PC-9 (cell line): ENCODE measurements at regions not wholly inside any gene's neighbourhood (a gene's known extent, or its start where the extent isn't known, plus 50 kb on each side); places are given as distances from the start of the nearest gene placed in this dataset.

Experiments
- BruUV-seq: library from RNA; stranded (reverse); fragments of 400-500 nt; replicated peaks from 2 replicates; lab custom pipeline; 2021; lab: Mats Ljungman, UMichigan
- CTCF ChIA-PET: fragments of 300-600 bp; sonication (Branson Sonifier 250); formaldehyde crosslinking; loops from one replicate; lab custom pipeline; 2022; ENCODE audit warnings: antibody characterized with exemption; lab: Charles Lee
- POLR2A ChIA-PET: fragments of 300-600 bp; sonication (Branson Sonifier 250); formaldehyde crosslinking; loops from one replicate; lab custom pipeline; 2022; ENCODE audit warnings: antibody characterized with exemption; ENCODE audit not compliant: unreplicated experiment; lab: Charles Lee
- DNase-seq, 2 experiments: peaks; one replicate each; pipeline versions ENCODE4 v3.0.0 to v3.0.0-alpha.2; 2015 to 2022; ENCODE audit warnings: mixed read lengths in 1 of 2
- H2AFZ ChIP-seq: fragments of 200-600 bp; sonication (generic); 2 replicates; pipeline ENCODE4 v1.8.1; 2017; ENCODE audit warnings: antibody characterized with exemption
- H3F3A ChIP-seq: fragments of 200-600 bp; sonication (generic); 2 replicates; pipeline ENCODE4 v1.8.1; 2017; ENCODE audit warnings: antibody characterized with exemption, mild to moderate bottlenecking, low read depth; ENCODE audit not compliant: insufficient read depth
- H3K27ac ChIP-seq: fragments of 200-600 bp; sonication (generic); 2 replicates; pipeline ENCODE4 v1.6.1; 2016; ENCODE audit warnings: mixed run types
- H3K27me3 ChIP-seq: fragments of 200-600 bp; sonication (generic); 2 replicates; pipeline ENCODE4 v1.6.1; 2016; ENCODE audit warnings: low read depth, mixed run types; ENCODE audit not compliant: insufficient read depth
- H3K36me3 ChIP-seq: fragments of 200-600 bp; sonication (generic); 2 replicates; pipeline ENCODE4 v1.6.1; 2016; ENCODE audit warnings: low read depth, mixed run types
- H3K4me1 ChIP-seq: fragments of 200-600 bp; sonication (generic); replicated peaks from 2 replicates; pipeline ENCODE4 v1.6.1; 2016; ENCODE audit warnings: mixed run types; ENCODE audit not compliant: insufficient read depth
- H3K4me2 ChIP-seq: fragments of 200-600 bp; sonication (generic); 2 replicates; pipeline ENCODE4 v1.6.1; 2017; ENCODE audit warnings: mixed run types
- H3K4me3 ChIP-seq: fragments of 200-600 bp; sonication (generic); 2 replicates; pipeline ENCODE4 v1.6.1; 2016; ENCODE audit warnings: mixed run types
- H3K79me2 ChIP-seq: fragments of 200-600 bp; sonication (generic); 2 replicates; pipeline ENCODE4 v1.6.1; 2017; ENCODE audit warnings: low read depth, mixed run types
- H3K9me2 ChIP-seq: fragments of 200-600 bp; sonication (generic); 2 replicates; pipeline ENCODE4 v1.8.1; 2017; ENCODE audit warnings: mild to moderate bottlenecking; ENCODE audit not compliant: insufficient read depth
- H3K9me3 ChIP-seq: fragments of 200-600 bp; sonication (generic); 2 replicates; pipeline ENCODE4 v1.8.1; 2016; ENCODE audit warnings: low read depth; ENCODE audit not compliant: insufficient read depth
- H4K20me1 ChIP-seq: fragments of 200-600 bp; sonication (generic); 2 replicates; pipeline ENCODE4 v1.8.1; 2017; ENCODE audit not compliant: insufficient read depth
- CTCF ChIP-seq: fragments of 200-600 bp; sonication (generic); conservative IDR thresholded peaks from 2 replicates; pipeline ENCODE4 v1.6.1; 2017; ENCODE audit warnings: mixed run types, antibody characterized with exemption, mild to moderate bottlenecking, moderate library complexity
- EZH2 ChIP-seq: fragments of 200-600 bp; sonication (generic); IDR thresholded peaks from 2 replicates; pipeline ENCODE4 v1.8.0; 2017; ENCODE audit warnings: antibody characterized with exemption, low read depth
- intact Hi-C: fragments of 100-400 bp; cut with micrococcal nuclease; formaldehyde crosslinking; loops from one replicate; pipeline ENCODE4 v1.10.0; 2022; ENCODE audit not compliant: unreplicated experiment

- Histone ChIP-seq H3K4me1 (no peaks in the 10 kb centered on the region), H3K4me2 (no peak overlapping the region), H4K20me1 (no peaks in the 10 kb centered on the region), H3K4me3 (no peak overlapping the region), H3F3A (no peaks in the 10 kb centered on the region), H2AFZ (no peak overlapping the region), H3K27ac (no peak overlapping the region), H3K79me2 (no peaks in the 10 kb centered on the region), H3K9me3 (no peaks in the 10 kb centered on the region), H3K36me3 (no peaks in the 10 kb centered on the region), H3K27me3 (no peaks in the 10 kb centered on the region), H3K9me2 (no peaks in the 10 kb centered on the region)
- no peak for TF ChIP-seq EZH2
- no peak for TF ChIP-seq CTCF
- ChIA-PET POLR2A (no interaction called here), CTCF (no interaction called here)
- BruUV-seq: no TSS peak
- DNase-seq: no peak
- intact Hi-C loops: no loop called here
Observed at GRCh38 chr6:22019857-22020256, 277.0 kb downstream of the PRL start.

GRCh38 chr6:22020299-22021003 is 276.4 kb downstream of the PRL start:
- H3F3A ChIP-seq: no peaks in the 10 kb centered on the region
- H3K9me3 ChIP-seq: no peaks in the 10 kb centered on the region
- DNase-seq: no peak
- H3K4me1 ChIP-seq: no peaks in the 10 kb centered on the region
- no peak overlapping the region for H3K4me3 ChIP-seq
- H4K20me1 ChIP-seq: no peaks in the 10 kb centered on the region
- no peak overlapping the region for H3K4me2 ChIP-seq
- CTCF ChIA-PET: no interaction called here
- H3K9me2 ChIP-seq: no peaks in the 10 kb centered on the region
- no peaks in the 10 kb centered on the region for H3K79me2 ChIP-seq
- no peaks in the 10 kb centered on the region for H3K27me3 ChIP-seq
- no peak overlapping the region for H2AFZ ChIP-seq
- POLR2A ChIA-PET: no interaction called here
- TF ChIP-seq EZH2 (no peak), CTCF (no peak)
- H3K27ac ChIP-seq: no peak overlapping the region
- no peaks in the 10 kb centered on the region for H3K36me3 ChIP-seq
- intact Hi-C loops: no loop called here
- BruUV-seq: no TSS peak

DNA sequence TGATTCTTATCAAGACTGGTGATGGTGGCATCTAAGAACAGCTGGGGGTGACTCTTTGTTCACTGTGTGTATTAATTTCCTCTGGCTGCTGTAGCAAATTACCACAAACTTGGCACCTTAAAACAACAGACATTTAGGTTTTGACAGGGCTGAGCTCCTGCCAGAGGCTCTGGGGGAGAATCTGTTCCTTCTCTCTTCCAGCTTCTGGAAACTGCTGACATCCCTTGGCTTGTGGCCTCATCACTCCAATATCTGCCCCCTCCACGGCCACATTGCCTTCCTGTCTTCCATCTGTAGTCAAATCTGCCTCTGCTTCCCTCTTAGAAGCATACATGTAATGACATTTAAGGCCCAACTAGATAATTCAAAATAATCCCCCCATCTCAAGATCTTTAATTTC is 274.9 kb downstream of the PRL start:
- Histone ChIP-seq H4K20me1 (no peaks in the 10 kb centered on the region), H3K9me3 (no peaks in the 10 kb centered on the region), H3K4me2 (no peak overlapping the region), H3K4me3 (no peak overlapping the region), H2AFZ (no peak overlapping the region), H3K79me2 (no peaks in the 10 kb centered on the region), H3K36me3 (no peaks in the 10 kb centered on the region), H3F3A (no peaks in the 10 kb centered on the region), H3K27me3 (no peaks in the 10 kb centered on the region), H3K9me2 (no peaks in the 10 kb centered on the region), H3K4me1 (no peaks in the 10 kb centered on the region), H3K27ac (no peak overlapping the region)
- CTCF ChIA-PET: no interaction called here
- intact Hi-C loops: no loop called here
- DNase-seq: no peak
- TF ChIP-seq EZH2: no peak
- no peak for TF ChIP-seq CTCF
- POLR2A ChIA-PET: no interaction called here
- no TSS peak for BruUV-seq
